ENCODE measurements at regions not wholly inside any gene's neighbourhood (a gene's known extent, or its start where the extent isn't known, plus 50 kb on each side); places are given as distances from the start of the nearest gene placed in this dataset.

DNA sequence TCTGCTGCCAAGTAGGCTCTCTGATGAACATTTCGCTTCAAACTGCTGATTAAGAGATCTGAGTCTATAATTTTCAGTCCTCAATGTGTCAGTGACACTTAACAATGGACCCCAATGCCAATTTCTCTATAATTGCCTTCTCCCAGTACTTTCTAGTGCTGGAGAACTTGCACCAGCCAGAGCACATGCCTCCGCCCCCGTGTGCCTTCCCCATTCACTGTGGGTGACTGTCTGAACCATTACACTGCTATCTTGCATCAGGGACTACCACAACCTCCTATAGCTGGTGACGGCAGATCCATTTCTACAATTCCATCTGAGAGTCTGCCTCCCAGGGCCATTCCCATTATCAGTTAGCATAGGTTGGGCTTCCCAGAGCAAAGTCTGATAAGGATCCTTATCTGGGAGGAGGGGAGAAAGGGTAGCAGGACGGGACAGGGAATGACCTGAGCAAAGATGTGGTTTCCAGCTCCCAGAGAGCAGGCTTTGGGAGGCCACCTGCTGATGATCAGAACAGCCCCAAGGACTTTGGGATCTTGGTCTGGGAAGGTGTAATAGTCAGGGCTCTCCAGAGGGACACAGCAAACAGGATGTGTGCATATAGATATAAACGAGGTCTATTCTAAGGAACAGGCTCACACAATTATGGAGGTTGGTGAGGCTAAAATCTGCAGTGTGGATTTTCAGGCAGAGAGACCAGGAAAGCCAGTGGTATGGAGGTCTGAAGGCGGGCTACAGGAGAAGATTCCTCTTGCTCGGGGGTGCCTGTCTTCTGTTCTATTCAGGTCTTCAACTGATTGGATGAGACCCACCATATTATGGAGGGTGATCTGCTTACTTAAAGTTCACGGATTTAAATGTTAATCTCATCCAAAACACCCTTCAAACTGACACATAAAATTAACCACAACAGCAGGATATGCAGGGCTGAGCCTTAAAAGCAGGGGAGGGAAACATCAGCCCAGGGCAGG is 238.2 kb downstream of the PTPRU start:
- TF ChIP-seq, protein P1, sequence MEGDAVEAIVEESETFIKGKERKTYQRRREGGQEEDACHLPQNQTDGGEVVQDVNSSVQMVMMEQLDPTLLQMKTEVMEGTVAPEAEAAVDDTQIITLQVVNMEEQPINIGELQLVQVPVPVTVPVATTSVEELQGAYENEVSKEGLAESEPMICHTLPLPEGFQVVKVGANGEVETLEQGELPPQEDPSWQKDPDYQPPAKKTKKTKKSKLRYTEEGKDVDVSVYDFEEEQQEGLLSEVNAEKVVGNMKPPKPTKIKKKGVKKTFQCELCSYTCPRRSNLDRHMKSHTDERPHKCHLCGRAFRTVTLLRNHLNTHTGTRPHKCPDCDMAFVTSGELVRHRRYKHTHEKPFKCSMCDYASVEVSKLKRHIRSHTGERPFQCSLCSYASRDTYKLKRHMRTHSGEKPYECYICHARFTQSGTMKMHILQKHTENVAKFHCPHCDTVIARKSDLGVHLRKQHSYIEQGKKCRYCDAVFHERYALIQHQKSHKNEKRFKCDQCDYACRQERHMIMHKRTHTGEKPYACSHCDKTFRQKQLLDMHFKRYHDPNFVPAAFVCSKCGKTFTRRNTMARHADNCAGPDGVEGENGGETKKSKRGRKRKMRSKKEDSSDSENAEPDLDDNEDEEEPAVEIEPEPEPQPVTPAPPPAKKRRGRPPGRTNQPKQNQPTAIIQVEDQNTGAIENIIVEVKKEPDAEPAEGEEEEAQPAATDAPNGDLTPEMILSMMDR (IDR thresholded peaks at IDR 0.05): no peak
- Mint-ChIP-seq H3K27me3 (ENCODE audit: low read depth) (peaks cover 65% of the 10 kb centered on the region), H3K27ac (ENCODE audit: unreplicated experiment) (no peak overlapping the region), H3K36me3 (ENCODE audit: low read depth) (no peaks in the 10 kb centered on the region), H3K9me3 (ENCODE audit: low read depth) (no peaks in the 10 kb centered on the region), H3K4me1 (ENCODE audit: low read depth) (no peaks in the 10 kb centered on the region), H3K4me3 (ENCODE audit: unreplicated experiment) (no peak overlapping the region)
- no peak for DNase-seq (ENCODE audit: low spot score)

DNA sequence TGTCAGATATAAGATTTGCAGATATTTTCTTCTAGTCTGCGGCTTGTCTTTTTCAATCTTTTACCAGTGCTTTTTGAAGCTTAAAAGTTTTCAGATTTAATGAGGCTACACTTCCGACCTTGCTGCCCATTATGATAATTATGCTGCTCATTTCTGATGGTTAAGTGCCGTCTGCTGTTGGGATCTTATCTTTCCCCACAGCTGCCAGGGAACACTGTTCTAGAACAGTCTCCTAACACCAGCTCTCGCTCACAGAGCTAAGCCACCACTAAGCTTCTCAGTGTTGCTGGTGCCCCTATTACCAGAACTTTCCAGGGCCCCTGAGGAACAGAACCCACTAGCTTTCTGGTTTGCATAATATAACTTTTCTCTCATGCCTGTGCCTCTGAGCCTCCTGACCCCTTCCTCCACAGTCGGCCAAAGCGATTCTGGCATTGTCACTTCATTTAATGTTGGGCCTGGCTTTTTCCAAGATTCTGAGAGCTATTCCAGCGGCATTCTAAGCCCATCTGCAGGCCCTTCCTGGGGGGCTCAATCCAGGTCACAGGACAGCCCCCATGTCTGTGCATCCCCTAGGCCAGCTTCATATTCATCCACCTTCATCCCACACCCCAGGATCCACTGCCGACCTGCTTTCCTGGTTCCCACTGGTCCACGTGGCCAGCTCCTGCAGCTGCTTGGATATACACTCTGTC is 237.0 kb downstream of the PTPRU start:
- Mint-ChIP-seq H3K27ac (ENCODE audit: unreplicated experiment) (no peak overlapping the region), H3K4me1 (ENCODE audit: low read depth) (no peaks in the 10 kb centered on the region), H3K27me3 (ENCODE audit: low read depth) (peaks cover 60% of the 10 kb centered on the region), H3K4me3 (ENCODE audit: unreplicated experiment) (no peak overlapping the region), H3K9me3 (ENCODE audit: low read depth) (no peaks in the 10 kb centered on the region), H3K36me3 (ENCODE audit: low read depth) (no peaks in the 10 kb centered on the region)
- DNase-seq (ENCODE audit: low spot score): no peak
- TF ChIP-seq, protein P1 (IDR thresholded peaks at IDR 0.05): no peak

DNA sequence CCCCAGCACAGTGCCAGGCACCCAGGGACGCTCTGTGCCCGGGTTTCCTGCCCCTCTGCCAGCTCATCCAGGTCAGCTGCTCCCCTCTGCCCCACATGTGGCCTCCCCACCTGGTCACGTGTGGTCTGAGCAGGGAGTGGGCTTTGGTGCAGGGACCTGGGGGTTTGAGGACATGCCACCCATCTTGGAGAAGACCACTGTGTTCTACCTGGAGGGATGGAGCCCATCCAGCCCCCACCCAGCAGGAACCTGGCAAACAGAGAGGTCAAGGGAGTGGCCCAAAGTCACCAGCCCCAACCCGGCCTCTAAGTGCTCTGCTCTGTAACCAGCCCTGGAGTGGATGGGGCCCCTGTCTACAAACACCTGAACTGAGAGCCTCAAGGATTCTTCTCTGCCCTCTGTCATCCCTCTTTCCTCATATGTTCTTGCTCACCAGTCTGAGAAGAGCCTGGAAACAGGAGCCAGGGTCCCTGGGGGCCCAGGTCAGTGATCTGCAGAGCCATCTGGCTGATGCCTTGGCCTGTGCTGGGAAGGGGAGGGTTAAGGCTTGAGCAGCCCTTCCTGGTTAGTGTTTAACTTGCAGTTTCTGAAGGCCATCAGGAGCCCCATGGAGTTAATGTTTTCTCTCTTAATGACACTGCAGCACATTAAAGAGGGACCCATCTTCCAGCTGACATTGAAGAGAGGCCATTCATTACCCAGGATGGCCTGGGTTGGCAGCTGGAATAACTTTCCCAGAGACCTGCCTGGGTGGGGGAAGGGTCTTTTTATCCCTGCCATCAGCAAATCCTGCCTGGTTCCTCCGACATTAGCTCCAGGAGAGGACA is 235.4 kb downstream of the PTPRU start:
- no peak overlapping the region for H3K27ac Mint-ChIP-seq (ENCODE audit: unreplicated experiment)
- no peak overlapping the region for H3K4me3 Mint-ChIP-seq (ENCODE audit: unreplicated experiment)
- no peaks in the 10 kb centered on the region for H3K36me3 Mint-ChIP-seq (ENCODE audit: low read depth)
- peaks cover under 1% of the 10 kb centered on the region for H3K9me3 Mint-ChIP-seq (ENCODE audit: low read depth)
- TF ChIP-seq, protein P1 (IDR thresholded peaks at IDR 0.05): no peak
- DNase-seq (ENCODE audit: low spot score): no peak
- H3K4me1 Mint-ChIP-seq (ENCODE audit: low read depth): no peaks in the 10 kb centered on the region
- H3K27me3 Mint-ChIP-seq (ENCODE audit: low read depth): peaks cover 48% of the 10 kb centered on the region

DNA sequence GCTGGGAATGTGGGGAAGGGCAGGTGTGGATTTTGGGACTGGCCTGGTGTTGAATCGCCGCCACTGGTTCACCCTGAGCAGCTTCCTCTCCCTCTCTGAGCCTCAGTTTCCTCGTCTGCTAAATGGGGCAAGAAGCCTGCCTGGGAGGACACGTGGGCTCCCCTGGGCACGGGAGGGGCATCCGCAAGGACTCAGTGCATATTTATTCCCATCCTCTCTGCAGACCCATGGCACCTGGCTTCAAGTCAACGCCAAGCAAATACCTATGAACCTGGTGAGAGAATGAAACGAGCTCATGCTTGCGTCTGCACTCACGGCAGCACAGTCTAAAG is 234.4 kb downstream of the PTPRU start:
- Mint-ChIP-seq H3K27me3 (ENCODE audit: low read depth) (peaks cover 40% of the 10 kb centered on the region), H3K9me3 (ENCODE audit: low read depth) (peaks cover 4% of the 10 kb centered on the region), H3K4me1 (ENCODE audit: low read depth) (no peaks in the 10 kb centered on the region), H3K4me3 (ENCODE audit: unreplicated experiment) (no peak overlapping the region), H3K27ac (ENCODE audit: unreplicated experiment) (no peak overlapping the region), H3K36me3 (ENCODE audit: low read depth) (no peaks in the 10 kb centered on the region)
- TF ChIP-seq, protein P1 (IDR thresholded peaks at IDR 0.05): no peak
- DNase-seq (ENCODE audit: low spot score): no peak
